ENCODE measurements at regions not wholly inside any gene's neighbourhood (a gene's known extent, or its start where the extent isn't known, plus 50 kb on each side); places are given as distances from the start of the nearest gene placed in this dataset.

- no peak for DNase-seq (ENCODE audit: low read depth in 2 of 2)
Observed at GRCh38 chr5:86780018-86780417, 162.3 kb downstream of the COX7C start.

DNA sequence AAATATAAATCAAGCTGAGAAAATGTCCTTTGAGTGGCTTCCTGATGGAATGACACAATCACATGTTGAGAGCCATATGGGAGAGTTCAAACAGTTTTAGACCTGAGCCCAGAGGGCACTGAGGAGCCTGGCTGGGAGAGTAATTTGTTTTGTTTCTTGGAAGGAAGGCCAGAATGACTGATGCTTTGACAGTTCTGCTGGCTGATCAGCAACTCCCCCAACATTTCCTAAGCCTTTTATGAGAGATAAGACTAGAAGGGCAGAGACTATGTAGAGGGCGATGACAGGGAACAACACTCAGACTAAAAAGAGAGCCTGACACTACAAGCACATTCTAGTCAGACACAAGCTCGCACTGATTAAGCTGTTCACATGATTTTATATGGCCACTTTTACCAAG, 169.2 kb downstream of the COX7C start:
- no peak for DNase-seq (ENCODE audit: low read depth in 2 of 2)

GRCh38 chr5:86795659-86796058, 177.9 kb downstream of the COX7C start:
- DNase-seq (ENCODE audit: low read depth in 2 of 2): no peak

DNA sequence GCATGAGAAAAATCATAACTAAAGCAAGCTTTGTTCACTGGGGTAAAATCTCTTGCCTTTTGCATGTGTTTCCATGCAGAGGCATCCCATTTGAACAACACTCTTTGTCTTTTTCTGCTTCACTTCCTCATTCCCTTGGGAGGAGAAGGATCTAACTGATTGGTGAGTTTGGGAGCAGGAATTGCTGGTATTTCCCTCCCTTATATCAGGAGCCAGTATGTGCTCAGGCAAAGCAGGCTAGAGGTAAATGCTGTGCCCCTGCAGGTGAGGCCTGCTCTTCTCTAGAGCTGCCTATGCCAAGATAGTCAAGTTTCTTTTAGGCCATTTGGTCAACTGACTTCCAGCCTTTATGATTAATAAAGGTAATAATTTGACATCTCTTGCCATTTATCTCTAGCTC, 179.9 kb downstream of the COX7C start:
- DNase-seq (ENCODE audit: low read depth in 2 of 2): no peak

GRCh38 chr5:86806206-86806605, 188.5 kb downstream of the COX7C start:
- DNase-seq (ENCODE audit: low read depth in 2 of 2): no peak

DNA sequence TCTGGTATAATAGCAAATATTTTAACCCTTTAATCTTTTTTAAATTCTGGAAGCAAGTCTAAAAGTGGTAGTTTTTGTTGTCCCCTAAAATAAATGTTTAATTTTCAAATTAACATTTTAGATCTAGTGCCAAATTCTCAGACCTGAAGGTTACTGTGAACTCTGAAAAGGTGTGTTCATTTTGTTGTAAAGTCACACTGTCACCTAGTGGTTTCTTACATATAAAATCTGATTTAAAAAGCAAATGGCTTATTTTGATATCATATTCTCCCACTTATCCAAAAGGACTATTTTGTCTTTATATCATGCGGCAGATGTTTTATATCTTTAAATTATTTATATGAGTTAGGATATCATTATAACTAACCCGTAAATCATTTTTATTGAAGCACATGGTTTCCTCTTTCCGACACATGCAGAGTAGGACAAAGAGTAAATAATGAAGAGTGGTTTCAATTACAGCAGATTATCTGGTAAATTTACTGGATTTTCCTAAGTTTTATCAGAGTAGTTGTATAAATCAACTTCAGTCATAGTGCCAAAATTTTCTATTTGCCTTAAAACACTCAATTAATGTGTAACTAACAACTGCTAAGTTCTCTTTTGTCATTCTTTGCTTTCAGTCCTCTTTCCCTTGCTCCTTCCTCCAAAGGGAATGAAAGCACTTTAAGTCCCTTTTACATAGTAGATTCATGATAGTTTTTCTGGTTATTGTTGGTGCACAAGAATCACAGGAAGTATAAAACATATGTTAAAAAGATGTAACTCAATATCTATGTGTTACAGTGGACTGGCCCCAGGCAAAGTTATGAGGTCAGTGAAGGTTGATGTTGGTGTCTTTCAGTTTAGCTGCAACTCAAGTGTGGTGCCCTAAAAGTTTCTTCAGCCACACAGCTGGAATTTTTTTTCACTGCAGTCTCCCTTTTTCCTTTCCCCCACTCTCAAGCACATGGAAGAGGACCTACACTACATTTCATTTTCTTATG, 189.6 kb downstream of the COX7C start:
- DNase-seq (ENCODE audit: low read depth in 2 of 2): no peak

GRCh38 chr5:86814315-86814714, 196.6 kb downstream of the COX7C start:
- DNase-seq (ENCODE audit: low read depth in 2 of 2): no peak

DNA sequence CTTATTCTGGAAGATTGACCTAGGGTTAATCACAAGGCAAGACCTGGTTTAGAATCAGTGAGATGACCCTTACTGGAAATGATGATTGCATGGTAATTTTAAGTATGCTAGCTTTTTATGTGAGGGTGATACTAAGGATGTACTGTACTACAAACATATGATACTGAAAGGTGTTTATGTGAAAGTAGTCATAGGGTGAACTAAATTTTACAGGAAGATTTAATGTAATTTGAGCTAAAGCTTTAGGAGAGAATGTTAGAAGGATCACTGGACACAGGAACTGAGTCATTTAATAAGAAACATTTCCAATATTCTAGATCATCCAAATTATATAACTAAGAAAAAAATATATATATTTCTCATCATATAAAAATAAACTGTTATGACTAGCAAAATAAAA, 197.2 kb downstream of the COX7C start:
- no peak for DNase-seq (ENCODE audit: low read depth in 2 of 2)

DNA sequence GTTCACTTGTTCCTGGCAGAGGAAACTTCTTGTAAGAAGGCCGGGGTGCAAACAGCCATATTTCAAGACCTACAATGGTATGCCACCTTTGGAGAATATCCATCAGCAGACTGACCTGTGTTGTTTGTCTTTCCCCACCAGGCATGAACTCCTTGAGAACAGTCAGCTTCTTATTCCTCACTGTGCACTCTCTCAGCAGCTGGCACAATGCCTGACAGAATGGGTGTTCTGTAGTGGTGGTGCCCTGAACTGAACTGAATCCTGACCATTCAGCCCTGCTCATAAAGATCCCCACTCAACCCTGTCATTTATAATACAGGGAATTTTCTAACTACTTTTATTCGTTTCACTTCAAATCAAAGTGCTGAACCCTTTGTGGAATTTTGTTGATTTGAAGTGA, 206.9 kb downstream of the COX7C start:
- DNase-seq (ENCODE audit: low read depth in 2 of 2): no peak

DNA sequence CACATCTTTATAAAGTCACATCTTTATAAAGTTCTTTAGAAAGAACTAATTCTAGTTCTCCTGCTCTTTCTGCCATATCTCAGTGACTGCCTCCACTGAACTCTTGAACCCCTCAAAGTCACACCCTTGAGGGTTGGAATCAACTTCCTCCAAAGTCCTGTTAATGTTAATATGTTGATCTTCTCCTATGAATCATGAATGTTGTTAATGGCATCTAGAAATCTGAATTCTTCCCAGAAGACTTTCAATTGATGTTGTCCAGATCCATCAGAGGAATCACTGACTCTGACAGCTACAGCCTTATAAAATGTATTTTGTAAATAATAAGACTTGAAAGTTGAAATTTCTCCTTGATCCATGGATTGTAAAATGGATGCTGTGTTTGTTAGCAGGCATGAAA, 213.4 kb downstream of the COX7C start:
- DNase-seq (ENCODE audit: low read depth in 2 of 2): no peak

DNA sequence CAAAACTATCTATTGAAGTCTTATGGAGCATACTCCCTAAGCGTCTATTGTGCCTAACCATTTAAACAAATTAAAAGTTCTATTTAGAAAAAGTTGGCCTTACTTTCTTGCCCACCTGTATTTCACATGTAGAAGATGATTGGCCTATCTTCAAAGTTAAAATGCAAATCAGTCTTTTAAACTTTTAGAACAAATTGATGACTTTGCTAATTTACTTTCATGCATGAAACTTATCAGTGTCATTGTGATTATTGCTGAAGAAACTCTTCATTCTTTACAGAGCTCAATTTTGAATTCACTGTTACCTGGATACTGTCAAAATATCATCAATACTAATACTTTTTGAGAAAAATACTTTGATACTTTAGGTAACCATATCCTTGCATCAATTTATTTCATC, 216.1 kb downstream of the COX7C start:
- DNase-seq (ENCODE audit: low read depth in 2 of 2): no peak

GRCh38 chr5:86837610-86838009, 219.9 kb downstream of the COX7C start:
- no peak for DNase-seq (ENCODE audit: low read depth in 2 of 2)

DNA sequence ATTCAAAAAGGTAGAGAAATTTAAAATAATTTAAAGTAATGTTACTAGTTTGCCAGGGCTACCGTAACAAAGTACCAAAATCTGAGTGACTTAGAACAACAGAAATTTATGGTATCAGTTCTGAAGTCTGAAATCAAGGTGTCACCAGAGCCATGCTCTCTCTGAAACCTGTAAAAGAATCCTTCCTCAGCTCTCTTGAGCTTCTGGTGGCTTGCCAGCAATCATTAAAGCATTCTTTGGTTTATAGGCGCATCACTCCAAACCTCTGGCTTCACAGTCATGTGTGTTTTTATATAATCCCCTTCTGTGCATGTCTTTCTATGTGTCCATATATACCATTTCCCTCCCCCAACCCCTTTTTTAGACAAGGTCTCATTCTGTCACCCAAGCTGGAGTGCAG, 220.3 kb downstream of the COX7C start:
- no peak for DNase-seq (ENCODE audit: low read depth in 2 of 2)

DNA sequence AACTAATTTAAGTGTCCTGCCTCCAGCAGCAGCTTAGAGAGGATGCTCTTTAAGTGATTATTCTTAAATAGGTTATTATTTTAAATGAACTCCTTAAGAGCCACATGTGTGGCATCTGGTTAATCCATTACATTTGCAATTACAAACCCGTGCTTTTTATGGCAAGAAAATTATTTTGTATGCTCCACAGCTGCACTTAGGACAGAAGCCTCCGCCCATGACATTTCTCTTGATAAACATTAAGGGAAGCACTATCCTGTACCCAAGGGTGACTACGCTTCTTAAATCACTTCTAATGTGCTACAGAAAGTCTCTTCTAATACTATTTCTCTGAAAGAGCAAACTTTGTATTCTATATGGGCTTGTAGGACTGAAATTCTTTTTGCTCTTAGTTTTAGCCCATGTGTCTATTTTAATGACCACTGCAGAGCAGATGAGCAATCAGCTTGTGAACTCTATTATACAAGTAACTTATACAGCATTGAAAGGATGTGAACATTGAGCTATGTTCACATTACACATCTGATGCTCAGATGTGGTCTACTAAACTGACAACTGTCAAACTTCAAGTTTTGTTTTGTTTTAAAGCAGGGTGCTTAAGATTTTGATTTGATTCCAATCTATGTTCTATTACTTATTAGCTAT, 223.4 kb downstream of the COX7C start:
- no peak for DNase-seq (ENCODE audit: low read depth in 2 of 2)

- no peak for DNase-seq (ENCODE audit: low read depth in 2 of 2)
Observed at GRCh38 chr5:86858442-86858841, 240.7 kb downstream of the COX7C start.

DNA sequence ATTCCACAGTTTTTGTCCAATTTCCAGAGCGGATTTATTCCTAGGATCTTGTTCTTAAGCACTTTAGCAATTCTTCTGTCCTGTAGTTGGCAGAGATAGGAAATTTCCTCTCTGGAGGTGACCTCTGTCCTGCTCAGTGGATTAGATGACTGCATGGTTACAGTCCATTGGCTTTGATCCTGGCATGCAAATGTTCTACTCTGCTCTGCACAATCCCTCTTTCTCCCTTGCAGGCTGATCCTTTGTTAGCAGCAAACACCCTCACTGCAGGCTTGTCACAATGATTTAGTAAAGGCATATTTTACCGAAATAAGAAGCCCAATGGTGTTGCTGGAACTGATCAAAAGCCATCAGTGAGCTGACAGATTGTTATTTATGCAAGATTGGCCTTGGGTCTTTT, 243.8 kb downstream of the COX7C start:
- DNase-seq (ENCODE audit: low read depth in 2 of 2): no peak

DNA sequence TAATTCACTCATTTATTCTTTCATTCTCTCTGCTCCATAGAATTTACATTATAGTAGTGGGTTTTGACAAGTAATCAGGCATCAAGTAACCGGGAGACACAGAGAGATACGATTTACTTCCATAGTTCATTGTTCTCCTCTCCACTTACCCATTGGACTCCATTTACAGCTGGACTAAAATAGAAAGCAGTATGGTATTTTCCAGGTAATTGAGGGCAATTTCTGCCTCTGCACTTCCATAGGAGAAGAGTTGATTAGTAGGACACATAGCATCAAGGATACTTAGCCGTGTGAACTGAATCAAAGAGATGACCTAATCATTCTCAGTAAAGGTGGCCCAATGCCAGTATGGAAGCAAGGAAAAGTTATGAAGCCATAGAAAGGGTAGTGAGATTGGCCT, 244.4 kb downstream of the COX7C start:
- no peak for DNase-seq (ENCODE audit: low read depth in 2 of 2)

DNA sequence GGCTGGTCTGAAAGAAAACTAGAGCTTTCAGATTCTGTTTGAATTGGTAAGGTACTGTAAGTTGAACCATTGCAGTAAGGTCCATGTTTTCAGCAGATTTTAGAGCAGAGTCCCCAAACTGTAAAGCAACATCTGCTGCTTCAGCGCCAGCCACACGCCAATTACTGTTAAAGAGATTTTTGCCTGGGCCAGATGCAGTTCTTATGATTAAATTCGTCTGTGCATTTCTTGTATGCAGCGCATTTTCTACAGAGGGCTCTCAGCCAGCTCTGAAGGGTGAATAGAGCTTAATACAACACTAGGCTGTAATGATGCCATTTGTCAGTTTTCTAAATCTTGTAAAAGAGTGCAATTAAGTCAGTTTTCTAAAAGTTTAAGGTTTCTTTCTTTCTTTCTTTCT, 246.3 kb downstream of the COX7C start:
- DNase-seq (ENCODE audit: low read depth in 2 of 2): no peak

- no peak for DNase-seq (ENCODE audit: low read depth in 2 of 2)
Observed at GRCh38 chr5:86865256-86865785, 247.6 kb downstream of the COX7C start.

GRCh38 chr5:86866036-86866435, 248.3 kb downstream of the COX7C start:
- no peak for DNase-seq (ENCODE audit: low read depth in 2 of 2)

DNA sequence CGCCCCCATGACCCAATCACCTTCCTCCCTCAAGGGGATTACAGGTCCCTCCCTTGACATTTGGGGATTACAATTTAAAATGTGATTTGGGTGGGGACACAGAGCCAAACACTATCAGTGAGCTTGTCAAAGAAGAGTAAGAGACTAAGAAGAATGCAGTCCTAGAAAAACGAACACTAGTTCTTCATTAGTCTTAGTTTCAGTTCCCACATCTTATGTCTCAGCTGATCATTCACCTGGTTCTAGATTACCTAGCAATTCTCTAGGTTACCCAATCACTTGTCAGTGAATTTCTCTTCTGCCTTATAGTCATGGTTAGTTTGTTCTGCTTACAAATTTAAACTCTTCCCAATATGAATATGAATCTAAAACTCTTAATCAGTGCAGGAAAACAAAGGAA, 251.5 kb downstream of the COX7C start:
- no peak for DNase-seq (ENCODE audit: low read depth in 2 of 2)

- no peak for DNase-seq (ENCODE audit: low read depth in 2 of 2)
Observed at GRCh38 chr5:86875539-86875938, 257.8 kb downstream of the COX7C start.

GRCh38 chr5:86878250-86878649, 260.5 kb downstream of the COX7C start:
- no peak for DNase-seq (ENCODE audit: low read depth in 2 of 2)

Data from stimulated activated CD8-positive, alpha-beta memory T cell treated with anti-CD3 and anti-CD28 coated beads, Interleukin-7, amount 100 ng/mL, for 1 hour (primary cell).